ENCODE measurements at regions not wholly inside any gene's neighbourhood (a gene's known extent, or its start where the extent isn't known, plus 50 kb on each side); places are given as distances from the start of the nearest gene placed in this dataset.

DNA sequence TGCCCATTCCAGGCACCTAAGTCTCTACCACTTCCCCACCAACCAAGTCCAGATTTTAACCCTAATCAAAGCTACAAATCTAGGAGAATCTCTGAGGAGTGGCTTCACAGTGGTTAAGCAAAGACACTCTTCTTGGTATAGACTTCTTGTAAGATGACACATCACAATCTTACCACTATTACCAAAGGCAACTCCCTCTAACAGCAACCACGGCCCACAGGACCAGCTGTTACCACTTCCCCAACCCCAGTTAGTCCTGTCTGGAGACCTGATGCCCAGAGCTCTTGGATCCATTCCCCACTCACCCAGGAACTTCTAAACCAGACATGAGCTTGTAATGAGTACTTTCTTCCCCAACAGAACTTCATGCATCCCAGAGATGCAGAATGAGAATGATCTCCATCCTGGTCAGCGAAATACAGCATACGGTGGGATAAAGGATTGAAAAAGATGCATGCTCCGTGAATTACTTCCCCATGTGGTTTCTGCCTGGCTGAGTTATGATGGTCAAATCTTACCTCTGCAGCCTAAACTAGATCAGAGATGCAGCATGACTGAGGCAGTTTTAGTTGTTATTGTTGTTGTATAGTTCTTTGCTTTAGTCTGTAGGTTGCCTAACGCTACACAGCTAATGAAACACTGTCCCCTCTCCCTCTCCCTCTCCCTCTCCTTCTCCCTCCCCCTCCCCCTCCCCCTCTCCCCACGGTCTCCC is 87.7 kb upstream of the FOXN3 start:
- no peak overlapping the region for H3K9ac ChIP-seq
- H3K9me3 ChIP-seq (ENCODE audit: control insufficient read depth, low read length), result no peaks in the 10 kb centered on the region
- peaks cover 15% of the 10 kb centered on the region for H3K79me2 ChIP-seq
- TF ChIP-seq, protein P1, sequence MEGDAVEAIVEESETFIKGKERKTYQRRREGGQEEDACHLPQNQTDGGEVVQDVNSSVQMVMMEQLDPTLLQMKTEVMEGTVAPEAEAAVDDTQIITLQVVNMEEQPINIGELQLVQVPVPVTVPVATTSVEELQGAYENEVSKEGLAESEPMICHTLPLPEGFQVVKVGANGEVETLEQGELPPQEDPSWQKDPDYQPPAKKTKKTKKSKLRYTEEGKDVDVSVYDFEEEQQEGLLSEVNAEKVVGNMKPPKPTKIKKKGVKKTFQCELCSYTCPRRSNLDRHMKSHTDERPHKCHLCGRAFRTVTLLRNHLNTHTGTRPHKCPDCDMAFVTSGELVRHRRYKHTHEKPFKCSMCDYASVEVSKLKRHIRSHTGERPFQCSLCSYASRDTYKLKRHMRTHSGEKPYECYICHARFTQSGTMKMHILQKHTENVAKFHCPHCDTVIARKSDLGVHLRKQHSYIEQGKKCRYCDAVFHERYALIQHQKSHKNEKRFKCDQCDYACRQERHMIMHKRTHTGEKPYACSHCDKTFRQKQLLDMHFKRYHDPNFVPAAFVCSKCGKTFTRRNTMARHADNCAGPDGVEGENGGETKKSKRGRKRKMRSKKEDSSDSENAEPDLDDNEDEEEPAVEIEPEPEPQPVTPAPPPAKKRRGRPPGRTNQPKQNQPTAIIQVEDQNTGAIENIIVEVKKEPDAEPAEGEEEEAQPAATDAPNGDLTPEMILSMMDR (IDR thresholded peaks at IDR 0.05), result no peak
- H3K4me1 ChIP-seq, result peaks cover 3% of the 10 kb centered on the region
- H3K27me3 ChIP-seq (ENCODE audit: control insufficient read depth, insufficient read depth, low read length), result no peaks in the 10 kb centered on the region
- H3K4me3 ChIP-seq (ENCODE audit: low read depth, low read length), result no peak overlapping the region
- H3K36me3 ChIP-seq (ENCODE audit: control insufficient read depth, insufficient read depth, low read length), result no peaks in the 10 kb centered on the region
- no peak overlapping the region for H3K27ac ChIP-seq
- H3K4me2 ChIP-seq (ENCODE audit: low read length), result no peak overlapping the region
- H2AFZ ChIP-seq, result no peak overlapping the region

DNA sequence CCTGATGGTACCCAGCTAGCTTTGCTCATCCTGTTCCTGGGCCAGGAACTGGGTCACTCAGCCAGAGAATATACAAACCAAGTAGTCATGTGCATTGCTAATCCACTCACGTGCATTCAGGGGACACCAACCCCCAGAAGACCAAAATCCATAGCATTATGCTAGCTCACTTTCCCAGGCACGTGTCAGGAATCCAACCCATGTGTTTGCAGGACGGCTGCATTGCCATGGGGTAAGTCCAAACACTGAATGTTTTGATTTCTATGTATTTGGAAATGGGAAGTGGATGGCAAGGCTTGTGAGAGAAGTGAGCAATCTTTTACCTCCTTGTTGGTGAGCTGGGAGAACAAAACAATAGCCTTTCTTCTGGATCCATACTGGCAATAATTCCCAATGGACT is 87.1 kb upstream of the FOXN3 start:
- H3K4me1 ChIP-seq, result peaks cover 3% of the 10 kb centered on the region
- H3K27ac ChIP-seq, result no peak overlapping the region
- H3K9me3 ChIP-seq (ENCODE audit: control insufficient read depth, low read length), result no peaks in the 10 kb centered on the region
- H3K9ac ChIP-seq, result no peak overlapping the region
- H3K4me2 ChIP-seq (ENCODE audit: low read length), result no peak overlapping the region
- H3K36me3 ChIP-seq (ENCODE audit: control insufficient read depth, insufficient read depth, low read length), result no peaks in the 10 kb centered on the region
- H3K79me2 ChIP-seq, result peaks cover 12% of the 10 kb centered on the region
- H3K4me3 ChIP-seq (ENCODE audit: low read depth, low read length), result no peak overlapping the region
- TF ChIP-seq, protein P1 (IDR thresholded peaks at IDR 0.05), result no peak
- no peaks in the 10 kb centered on the region for H3K27me3 ChIP-seq (ENCODE audit: control insufficient read depth, insufficient read depth, low read length)
- H2AFZ ChIP-seq, result no peak overlapping the region

DNA sequence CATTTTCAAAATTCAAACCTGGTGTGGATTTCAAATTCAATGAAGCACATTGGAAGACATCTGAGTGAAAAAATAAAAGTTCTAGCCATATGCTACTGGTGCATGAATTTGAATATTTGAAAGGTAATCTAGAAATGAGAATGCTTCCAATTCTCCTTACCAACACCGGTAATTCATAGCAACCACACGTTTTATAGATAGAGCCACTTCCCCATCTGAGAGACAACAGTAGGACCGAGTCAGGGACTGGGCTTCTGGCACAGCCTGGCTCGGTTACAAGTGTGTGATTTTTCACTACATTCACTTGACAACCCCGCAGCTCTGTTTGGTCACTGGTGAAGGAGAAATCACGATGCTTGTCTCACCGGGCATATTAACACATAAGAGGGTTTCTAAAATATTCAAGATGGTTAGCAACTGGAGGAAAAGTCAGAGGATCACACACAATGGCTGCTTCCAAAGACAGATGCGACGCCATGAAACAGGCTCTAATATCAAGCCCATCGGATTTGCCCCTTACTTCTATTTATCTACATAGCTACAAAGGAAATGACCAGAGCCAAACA is 86.5 kb upstream of the FOXN3 start:
- Histone ChIP-seq H3K79me2 (peaks cover 7% of the 10 kb centered on the region), H3K27me3 (ENCODE audit: control insufficient read depth, insufficient read depth, low read length) (no peaks in the 10 kb centered on the region), H3K4me2 (ENCODE audit: low read length) (no peak overlapping the region), H3K27ac (no peak overlapping the region), H2AFZ (no peak overlapping the region), H3K36me3 (ENCODE audit: control insufficient read depth, insufficient read depth, low read length) (no peaks in the 10 kb centered on the region), H3K4me3 (ENCODE audit: low read depth, low read length) (no peak overlapping the region), H3K9me3 (ENCODE audit: control insufficient read depth, low read length) (no peaks in the 10 kb centered on the region), H3K9ac (no peak overlapping the region), H3K4me1 (peaks cover 3% of the 10 kb centered on the region)
- TF ChIP-seq, protein P1 (IDR thresholded peaks at IDR 0.05), result no peak

DNA sequence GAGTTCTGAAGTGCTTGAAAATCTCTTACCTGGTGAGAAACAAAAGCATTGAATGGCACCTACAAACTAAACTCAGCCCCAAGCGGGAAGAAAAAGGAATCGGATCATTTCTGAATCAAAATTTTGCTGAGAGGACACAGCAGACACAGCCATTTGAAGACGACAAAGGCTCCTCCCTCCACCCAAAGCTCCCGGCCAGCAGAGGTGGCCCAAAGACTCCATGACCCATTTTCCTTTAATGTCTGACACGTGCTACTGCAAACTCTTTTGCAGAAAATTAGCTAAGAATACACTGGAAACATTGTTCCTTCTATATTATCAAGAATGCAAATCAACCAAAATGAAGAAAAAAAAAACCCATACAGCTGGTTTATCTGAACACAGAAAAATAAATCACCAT is 85.9 kb upstream of the FOXN3 start:
- Histone ChIP-seq H3K4me2 (ENCODE audit: low read length) (no peak overlapping the region), H3K36me3 (ENCODE audit: control insufficient read depth, insufficient read depth, low read length) (no peaks in the 10 kb centered on the region), H2AFZ (no peak overlapping the region), H3K9ac (no peak overlapping the region), H3K9me3 (ENCODE audit: control insufficient read depth, low read length) (no peaks in the 10 kb centered on the region), H3K27me3 (ENCODE audit: control insufficient read depth, insufficient read depth, low read length) (no peaks in the 10 kb centered on the region), H3K79me2 (peaks cover 7% of the 10 kb centered on the region), H3K27ac (no peak overlapping the region), H3K4me1 (peaks cover 3% of the 10 kb centered on the region), H3K4me3 (ENCODE audit: low read depth, low read length) (no peak overlapping the region)
- TF ChIP-seq, protein P1 (IDR thresholded peaks at IDR 0.05), result no peak

DNA sequence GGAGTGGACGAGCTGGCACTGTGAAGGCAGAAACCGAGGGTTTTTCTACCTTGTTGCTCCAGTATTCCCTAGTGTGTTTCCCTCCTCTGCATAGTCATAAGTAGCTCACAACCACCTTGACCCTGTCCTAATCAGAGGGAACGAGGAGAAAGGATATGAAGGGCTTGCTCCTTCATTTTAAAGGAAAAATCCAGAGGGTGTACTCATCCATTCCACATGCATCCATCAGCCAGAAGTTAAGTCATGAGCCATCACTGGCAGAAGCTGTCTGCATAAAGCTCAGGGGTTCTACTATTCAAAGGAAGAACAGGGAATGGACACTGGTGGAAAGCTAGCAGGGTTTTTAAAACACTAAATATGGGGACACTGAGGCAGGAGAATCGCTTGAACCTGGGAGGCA is 84.3 kb upstream of the FOXN3 start:
- H3K36me3 ChIP-seq (ENCODE audit: control insufficient read depth, insufficient read depth, low read length), result no peaks in the 10 kb centered on the region
- peaks cover 7% of the 10 kb centered on the region for H3K79me2 ChIP-seq
- no peak overlapping the region for H2AFZ ChIP-seq
- TF ChIP-seq, protein P1 (IDR thresholded peaks at IDR 0.05), result no peak
- H3K4me1 ChIP-seq, result no peaks in the 10 kb centered on the region
- H3K9me3 ChIP-seq (ENCODE audit: control insufficient read depth, low read length), result no peaks in the 10 kb centered on the region
- H3K27ac ChIP-seq, result no peak overlapping the region
- H3K27me3 ChIP-seq (ENCODE audit: control insufficient read depth, insufficient read depth, low read length), result no peaks in the 10 kb centered on the region
- no peak overlapping the region for H3K4me3 ChIP-seq (ENCODE audit: low read depth, low read length)
- no peak overlapping the region for H3K4me2 ChIP-seq (ENCODE audit: low read length)
- H3K9ac ChIP-seq, result no peak overlapping the region
